GM23338 (cell line): ENCODE measurements at regions not wholly inside any gene's neighbourhood (a gene's known extent, or its start where the extent isn't known, plus 50 kb on each side); places are given as distances from the start of the nearest gene placed in this dataset.
"Not testable (repeated sequence)": the region's sequence is repeated elsewhere in the genome, so short reads cannot be mapped to it uniquely, and the experiment has no call there.

ENCODE experiments used
- CREB1 ChIP-seq: fragments of 250-450 bp; sonication (Bioruptor Pico); IDR thresholded peaks from 2 replicates; pipeline ENCODE4 v1.5.0; 2020; ENCODE audit warnings: low read depth, mild to moderate bottlenecking, moderate library complexity
- EZH2 ChIP-seq: fragments of 200-600 bp; sonication (generic); IDR thresholded peaks from one replicate; pipeline ENCODE4 v1.8.0; 2017; ENCODE audit warnings: antibody characterized with exemption, mild to moderate bottlenecking, low read depth; ENCODE audit not compliant: unreplicated experiment
- EZH2phosphoT487 ChIP-seq: fragments of 200-600 bp; sonication (generic); IDR thresholded peaks from one replicate; pipeline ENCODE4 v1.8.1; 2018; ENCODE audit warnings: antibody characterized with exemption; ENCODE audit not compliant: unreplicated experiment
- JUNB ChIP-seq: IDR thresholded peaks from one replicate; pipeline ENCODE4 v1.6.1; 2016; ENCODE audit warnings: antibody characterized with exemption; ENCODE audit not compliant: unreplicated experiment
- NANOG ChIP-seq: IDR thresholded peaks from 2 replicates; pipeline ENCODE4 v1.6.1; 2016; ENCODE audit warnings: antibody characterized with exemption, borderline replicate concordance
- POLR2AphosphoS5 ChIP-seq: IDR thresholded peaks from 2 replicates; pipeline ENCODE4 v1.6.1; 2016; ENCODE audit warnings: antibody characterized with exemption, low read depth
- ZNF114 ChIP-seq: fragments of 250-450 bp; sonication (Bioruptor Pico); IDR thresholded peaks from 2 replicates; pipeline ENCODE4 v1.5.0; 2020; ENCODE audit warnings: mild to moderate bottlenecking, moderate library complexity
- TF ChIP-seq, protein P1 (sequence below), 2 experiments: fragments of 200-600 bp in 1 of 2; sonication (generic) in 1 of 2; conservative IDR thresholded peaks; 2 replicates each; pipeline versions ENCODE4 v1.5.1 to v1.6.1; 2016 to 2017; ENCODE audit warnings: antibody characterized with exemption in 2 of 2, low read depth in 2 of 2, mild to moderate bottlenecking in 2 of 2, moderate library complexity in 1 of 2
- TF ChIP-seq, protein P2 (sequence below): IDR thresholded peaks from one replicate; pipeline ENCODE4 v1.6.1; 2018; ENCODE audit warnings: antibody characterized with exemption; ENCODE audit not compliant: unreplicated experiment

DNA sequence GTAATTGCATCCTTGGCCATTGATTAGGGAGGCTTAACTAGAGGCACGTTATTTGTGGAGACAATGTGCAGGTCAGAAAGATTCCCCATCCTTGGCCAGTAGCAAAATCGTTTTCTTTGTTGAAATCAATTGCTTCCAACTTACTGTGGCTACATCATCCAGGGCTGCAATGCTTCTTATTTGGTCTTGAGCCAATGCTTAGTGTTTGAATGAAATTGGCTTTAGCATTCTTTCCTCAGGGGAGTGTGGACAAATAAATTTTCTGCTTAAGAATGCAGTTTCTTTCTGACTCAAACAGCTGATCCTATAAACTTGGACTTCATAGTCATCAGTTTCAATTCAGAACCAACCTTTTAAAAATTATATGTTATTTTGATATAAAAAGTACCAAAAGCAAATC lies 95.6 kb downstream of the ARHGAP11B start:
- TF ChIP-seq, protein P1, sequence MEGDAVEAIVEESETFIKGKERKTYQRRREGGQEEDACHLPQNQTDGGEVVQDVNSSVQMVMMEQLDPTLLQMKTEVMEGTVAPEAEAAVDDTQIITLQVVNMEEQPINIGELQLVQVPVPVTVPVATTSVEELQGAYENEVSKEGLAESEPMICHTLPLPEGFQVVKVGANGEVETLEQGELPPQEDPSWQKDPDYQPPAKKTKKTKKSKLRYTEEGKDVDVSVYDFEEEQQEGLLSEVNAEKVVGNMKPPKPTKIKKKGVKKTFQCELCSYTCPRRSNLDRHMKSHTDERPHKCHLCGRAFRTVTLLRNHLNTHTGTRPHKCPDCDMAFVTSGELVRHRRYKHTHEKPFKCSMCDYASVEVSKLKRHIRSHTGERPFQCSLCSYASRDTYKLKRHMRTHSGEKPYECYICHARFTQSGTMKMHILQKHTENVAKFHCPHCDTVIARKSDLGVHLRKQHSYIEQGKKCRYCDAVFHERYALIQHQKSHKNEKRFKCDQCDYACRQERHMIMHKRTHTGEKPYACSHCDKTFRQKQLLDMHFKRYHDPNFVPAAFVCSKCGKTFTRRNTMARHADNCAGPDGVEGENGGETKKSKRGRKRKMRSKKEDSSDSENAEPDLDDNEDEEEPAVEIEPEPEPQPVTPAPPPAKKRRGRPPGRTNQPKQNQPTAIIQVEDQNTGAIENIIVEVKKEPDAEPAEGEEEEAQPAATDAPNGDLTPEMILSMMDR (conservative IDR thresholded peaks at IDR 0.05; ENCODE audit: low read depth in 2 of 2): not testable (repeated sequence)
- not testable (repeated sequence) for TF ChIP-seq CREB1 (CRISPR knock-in tag); POLR2AphosphoS5; JUNB; EZH2; ZNF114 (CRISPR knock-in tag); EZH2phosphoT487; NANOG
- TF ChIP-seq, protein P2, sequence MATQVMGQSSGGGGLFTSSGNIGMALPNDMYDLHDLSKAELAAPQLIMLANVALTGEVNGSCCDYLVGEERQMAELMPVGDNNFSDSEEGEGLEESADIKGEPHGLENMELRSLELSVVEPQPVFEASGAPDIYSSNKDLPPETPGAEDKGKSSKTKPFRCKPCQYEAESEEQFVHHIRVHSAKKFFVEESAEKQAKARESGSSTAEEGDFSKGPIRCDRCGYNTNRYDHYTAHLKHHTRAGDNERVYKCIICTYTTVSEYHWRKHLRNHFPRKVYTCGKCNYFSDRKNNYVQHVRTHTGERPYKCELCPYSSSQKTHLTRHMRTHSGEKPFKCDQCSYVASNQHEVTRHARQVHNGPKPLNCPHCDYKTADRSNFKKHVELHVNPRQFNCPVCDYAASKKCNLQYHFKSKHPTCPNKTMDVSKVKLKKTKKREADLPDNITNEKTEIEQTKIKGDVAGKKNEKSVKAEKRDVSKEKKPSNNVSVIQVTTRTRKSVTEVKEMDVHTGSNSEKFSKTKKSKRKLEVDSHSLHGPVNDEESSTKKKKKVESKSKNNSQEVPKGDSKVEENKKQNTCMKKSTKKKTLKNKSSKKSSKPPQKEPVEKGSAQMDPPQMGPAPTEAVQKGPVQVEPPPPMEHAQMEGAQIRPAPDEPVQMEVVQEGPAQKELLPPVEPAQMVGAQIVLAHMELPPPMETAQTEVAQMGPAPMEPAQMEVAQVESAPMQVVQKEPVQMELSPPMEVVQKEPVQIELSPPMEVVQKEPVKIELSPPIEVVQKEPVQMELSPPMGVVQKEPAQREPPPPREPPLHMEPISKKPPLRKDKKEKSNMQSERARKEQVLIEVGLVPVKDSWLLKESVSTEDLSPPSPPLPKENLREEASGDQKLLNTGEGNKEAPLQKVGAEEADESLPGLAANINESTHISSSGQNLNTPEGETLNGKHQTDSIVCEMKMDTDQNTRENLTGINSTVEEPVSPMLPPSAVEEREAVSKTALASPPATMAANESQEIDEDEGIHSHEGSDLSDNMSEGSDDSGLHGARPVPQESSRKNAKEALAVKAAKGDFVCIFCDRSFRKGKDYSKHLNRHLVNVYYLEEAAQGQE: not testable (repeated sequence)
